Panc1 (cell line): ENCODE measurements at regions not wholly inside any gene's neighbourhood (a gene's known extent, or its start where the extent isn't known, plus 50 kb on each side); places are given as distances from the start of the nearest gene placed in this dataset.

Experiments
- ATAC-seq: fragments of 200-7000 bp; cut with Tn5 transposase; 2 replicates; pipeline ENCODE4 v1.9.1; 2020; ENCODE audit warnings: mild to moderate bottlenecking, moderate library complexity
- BruUV-seq: library from RNA; stranded (reverse); fragments of 400-500 nt; replicated peaks from 2 replicates; lab custom pipeline; 2021; lab: Mats Ljungman, UMichigan
- CTCF ChIA-PET: fragments of 300-600 bp; sonication (Branson Sonifier 250); formaldehyde crosslinking; loops from one replicate; lab custom pipeline; 2022; ENCODE audit warnings: antibody characterized with exemption; lab: Charles Lee
- POLR2A ChIA-PET: fragments of 300-600 bp; sonication (Branson Sonifier 250); formaldehyde crosslinking; loops from one replicate; lab custom pipeline; 2022; ENCODE audit warnings: antibody characterized with exemption; lab: Charles Lee
- DNase-seq: peaks from one replicate; pipeline ENCODE4 v3.0.0-alpha.2; 2010; ENCODE audit warnings: low read depth, low spot score
- H3K27ac ChIP-seq: 2 replicates; pipeline ENCODE4 v1.5.1; 2011; ENCODE audit warnings: mild to moderate bottlenecking, low read length, inconsistent platforms
- H3K27me3 ChIP-seq: fragments of 200-500 bp; sonication (Bioruptor generic); 2 replicates; pipeline ENCODE4 v1.6.0; 2014; ENCODE audit warnings: low read length, inconsistent platforms; ENCODE audit not compliant: control insufficient read depth, insufficient read depth
- H3K36me3 ChIP-seq: fragments of 200-500 bp; sonication (Bioruptor generic); 2 replicates; pipeline ENCODE4 v1.5.1; 2014; ENCODE audit warnings: inconsistent platforms, mild to moderate bottlenecking, low read length, moderate library complexity; ENCODE audit not compliant: control insufficient read depth, insufficient read depth
- H3K4me1 ChIP-seq: 2 replicates; pipeline ENCODE4 v1.5.1; 2011; ENCODE audit warnings: inconsistent platforms, mild to moderate bottlenecking, low read length, moderate library complexity; ENCODE audit not compliant: control insufficient read depth, insufficient read depth
- H3K4me3 ChIP-seq, 2 experiments: 2 replicates each; pipeline ENCODE4 v1.5.1; 2011 to 2012; ENCODE audit warnings: low read depth in 2 of 2, low read length in 2 of 2, mild to moderate bottlenecking in 2 of 2, inconsistent platforms in 1 of 2, moderate library complexity in 1 of 2
- H3K9me3 ChIP-seq: fragments of 200-500 bp; sonication (Bioruptor generic); 2 replicates; pipeline ENCODE4 v1.5.1; 2014; ENCODE audit warnings: low read depth, mild to moderate bottlenecking, inconsistent platforms, low read length, moderate library complexity; ENCODE audit not compliant: control insufficient read depth, insufficient read depth
- POLR2AphosphoS5 ChIP-seq: IDR thresholded peaks from 2 replicates; pipeline ENCODE4 v1.6.1; 2012; ENCODE audit warnings: mild to moderate bottlenecking, low read depth, low read length, moderate library complexity
- SIN3A ChIP-seq: IDR thresholded peaks from 2 replicates; pipeline ENCODE4 v1.6.1; 2012; ENCODE audit warnings: low read depth, mild to moderate bottlenecking, low read length, moderate library complexity, borderline replicate concordance; ENCODE audit not compliant: insufficient read depth
- TCF7L2 ChIP-seq: IDR thresholded peaks from 2 replicates; pipeline ENCODE4 v1.6.1; 2011; ENCODE audit warnings: mild to moderate bottlenecking, low read depth, low read length, inconsistent platforms
- in situ Hi-C: cut with HindIII; loops from 2 replicates; pipeline ENCODE4 v1.10.0; 2016; ENCODE audit warnings: low sequenced_read_pairs, low pct_unique_long_range_greater_than_20kb
- intact Hi-C: fragments of 100-400 bp; cut with micrococcal nuclease; formaldehyde crosslinking; loops from one replicate; pipeline ENCODE4 v1.10.0; 2022; ENCODE audit not compliant: unreplicated experiment
- TF ChIP-seq, protein P1 (sequence below), 2 experiments: IDR thresholded peaks; 2 replicates each; pipeline ENCODE4 v1.6.1; 2011 to 2012; ENCODE audit warnings: low read depth in 2 of 2, control low read depth in 1 of 2, low read length in 1 of 2, mild to moderate bottlenecking in 1 of 2, moderate library complexity in 1 of 2; ENCODE audit not compliant: insufficient read depth in 1 of 2
- TF ChIP-seq, protein P2 (sequence below): fragments of 450-650 bp; IDR thresholded peaks from 2 replicates; pipeline ENCODE4 v1.5.1; 2017; ENCODE audit warnings: mild to moderate bottlenecking

DNA sequence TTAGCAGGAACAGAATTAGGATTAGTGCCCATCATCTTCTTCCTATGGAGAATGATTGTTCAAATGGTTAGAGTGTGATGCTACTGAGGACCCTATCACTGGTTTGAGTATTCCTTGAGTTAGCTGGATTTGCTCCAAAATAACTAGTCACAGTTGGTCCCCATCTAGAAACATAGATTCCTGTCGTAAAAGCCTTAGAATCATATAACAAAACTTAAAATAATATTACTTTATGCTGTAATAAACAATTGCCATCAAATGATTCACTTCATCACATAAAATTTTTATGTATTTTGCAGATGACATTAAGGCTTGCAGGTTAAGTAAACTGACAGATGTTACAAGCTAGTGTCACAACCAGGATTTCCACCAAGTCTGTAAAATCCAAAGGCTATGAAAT, 209.8 kb downstream of the CCER1 start:
- Histone ChIP-seq H3K27ac (no peak overlapping the region), H3K4me3 (no peak overlapping the region), H3K36me3 (no peaks in the 10 kb centered on the region), H3K9me3 (no peaks in the 10 kb centered on the region; the same call in 1 of the 2 replicates), H3K4me1 (no peaks in the 10 kb centered on the region), H3K27me3 (no peaks in the 10 kb centered on the region)
- no peak for ATAC-seq
- CTCF ChIA-PET = no interaction called here
- TF ChIP-seq SIN3A = no peak
- TF ChIP-seq POLR2AphosphoS5 = no peak
- no peak for TF ChIP-seq TCF7L2
- TF ChIP-seq, protein P1, sequence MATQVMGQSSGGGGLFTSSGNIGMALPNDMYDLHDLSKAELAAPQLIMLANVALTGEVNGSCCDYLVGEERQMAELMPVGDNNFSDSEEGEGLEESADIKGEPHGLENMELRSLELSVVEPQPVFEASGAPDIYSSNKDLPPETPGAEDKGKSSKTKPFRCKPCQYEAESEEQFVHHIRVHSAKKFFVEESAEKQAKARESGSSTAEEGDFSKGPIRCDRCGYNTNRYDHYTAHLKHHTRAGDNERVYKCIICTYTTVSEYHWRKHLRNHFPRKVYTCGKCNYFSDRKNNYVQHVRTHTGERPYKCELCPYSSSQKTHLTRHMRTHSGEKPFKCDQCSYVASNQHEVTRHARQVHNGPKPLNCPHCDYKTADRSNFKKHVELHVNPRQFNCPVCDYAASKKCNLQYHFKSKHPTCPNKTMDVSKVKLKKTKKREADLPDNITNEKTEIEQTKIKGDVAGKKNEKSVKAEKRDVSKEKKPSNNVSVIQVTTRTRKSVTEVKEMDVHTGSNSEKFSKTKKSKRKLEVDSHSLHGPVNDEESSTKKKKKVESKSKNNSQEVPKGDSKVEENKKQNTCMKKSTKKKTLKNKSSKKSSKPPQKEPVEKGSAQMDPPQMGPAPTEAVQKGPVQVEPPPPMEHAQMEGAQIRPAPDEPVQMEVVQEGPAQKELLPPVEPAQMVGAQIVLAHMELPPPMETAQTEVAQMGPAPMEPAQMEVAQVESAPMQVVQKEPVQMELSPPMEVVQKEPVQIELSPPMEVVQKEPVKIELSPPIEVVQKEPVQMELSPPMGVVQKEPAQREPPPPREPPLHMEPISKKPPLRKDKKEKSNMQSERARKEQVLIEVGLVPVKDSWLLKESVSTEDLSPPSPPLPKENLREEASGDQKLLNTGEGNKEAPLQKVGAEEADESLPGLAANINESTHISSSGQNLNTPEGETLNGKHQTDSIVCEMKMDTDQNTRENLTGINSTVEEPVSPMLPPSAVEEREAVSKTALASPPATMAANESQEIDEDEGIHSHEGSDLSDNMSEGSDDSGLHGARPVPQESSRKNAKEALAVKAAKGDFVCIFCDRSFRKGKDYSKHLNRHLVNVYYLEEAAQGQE (IDR thresholded peaks at IDR 0.05; ENCODE audit: insufficient read depth in 1 of 2, low read depth in 2 of 2, low read length in 1 of 2) = no peak
- TF ChIP-seq, protein P2, sequence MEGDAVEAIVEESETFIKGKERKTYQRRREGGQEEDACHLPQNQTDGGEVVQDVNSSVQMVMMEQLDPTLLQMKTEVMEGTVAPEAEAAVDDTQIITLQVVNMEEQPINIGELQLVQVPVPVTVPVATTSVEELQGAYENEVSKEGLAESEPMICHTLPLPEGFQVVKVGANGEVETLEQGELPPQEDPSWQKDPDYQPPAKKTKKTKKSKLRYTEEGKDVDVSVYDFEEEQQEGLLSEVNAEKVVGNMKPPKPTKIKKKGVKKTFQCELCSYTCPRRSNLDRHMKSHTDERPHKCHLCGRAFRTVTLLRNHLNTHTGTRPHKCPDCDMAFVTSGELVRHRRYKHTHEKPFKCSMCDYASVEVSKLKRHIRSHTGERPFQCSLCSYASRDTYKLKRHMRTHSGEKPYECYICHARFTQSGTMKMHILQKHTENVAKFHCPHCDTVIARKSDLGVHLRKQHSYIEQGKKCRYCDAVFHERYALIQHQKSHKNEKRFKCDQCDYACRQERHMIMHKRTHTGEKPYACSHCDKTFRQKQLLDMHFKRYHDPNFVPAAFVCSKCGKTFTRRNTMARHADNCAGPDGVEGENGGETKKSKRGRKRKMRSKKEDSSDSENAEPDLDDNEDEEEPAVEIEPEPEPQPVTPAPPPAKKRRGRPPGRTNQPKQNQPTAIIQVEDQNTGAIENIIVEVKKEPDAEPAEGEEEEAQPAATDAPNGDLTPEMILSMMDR = no peak
- intact Hi-C loops (no loop called here), in situ Hi-C loops (no loop called here)
- no peak for DNase-seq
- no TSS peak for BruUV-seq
- POLR2A ChIA-PET = no interaction called here

DNA sequence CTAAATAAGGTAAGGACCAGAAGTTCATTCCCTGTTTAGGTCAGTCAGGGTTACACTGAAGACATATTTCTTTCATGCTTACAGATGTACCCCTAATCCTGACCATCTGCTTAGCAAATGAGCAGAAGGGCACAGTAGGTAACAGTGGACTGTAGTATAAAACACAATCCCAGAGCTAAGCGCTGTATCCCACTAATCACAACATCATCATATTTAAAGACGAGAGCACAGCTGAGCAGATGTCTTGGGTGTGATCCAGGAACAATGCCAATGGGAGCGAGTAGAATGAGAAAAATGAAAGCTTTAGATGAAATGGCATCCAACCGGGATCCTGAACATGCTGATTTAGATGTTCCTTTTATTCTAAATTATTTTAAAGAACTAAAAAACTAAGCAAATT, 213.4 kb downstream of the CCER1 start:
- Histone ChIP-seq H3K27me3 (no peaks in the 10 kb centered on the region), H3K36me3 (no peaks in the 10 kb centered on the region), H3K9me3 (no peaks in the 10 kb centered on the region; the same call in 1 of the 2 replicates), H3K4me1 (no peaks in the 10 kb centered on the region), H3K4me3 (no peak overlapping the region), H3K27ac (no peak overlapping the region)
- no peak for ATAC-seq
- TF ChIP-seq POLR2AphosphoS5 = no peak
- TF ChIP-seq, protein P2 = no peak
- TF ChIP-seq, protein P1 (IDR thresholded peaks at IDR 0.05; ENCODE audit: insufficient read depth in 1 of 2, low read depth in 2 of 2, low read length in 1 of 2) = no peak
- no peak for TF ChIP-seq TCF7L2
- TF ChIP-seq SIN3A = no peak
- BruUV-seq = no TSS peak
- in situ Hi-C loops (no loop called here), intact Hi-C loops (no loop called here)
- ChIA-PET POLR2A (no interaction called here), CTCF (no interaction called here)
- no peak for DNase-seq
